T-helper 2 cell treated with Interferon-gamma antibody and Interleukin-4, amounts not matched to agents 5 μg/mL and 100 μg/mL, for 36 hours (primary cell): ENCODE measurements at regions not wholly inside any gene's neighbourhood (a gene's known extent, or its start where the extent isn't known, plus 50 kb on each side); places are given as distances from the start of the nearest gene placed in this dataset.
"Not testable (repeated sequence)": the region's sequence is repeated elsewhere in the genome, so short reads cannot be mapped to it uniquely, and the experiment has no call there.

ENCODE experiments used
- DNase-seq: peaks from one replicate; pipeline ENCODE4 v3.0.0; 2021; ENCODE audit warnings: low spot score
- H3K27ac Mint-ChIP-seq: one replicate; pipeline ENCODE4 v1.8.0; 2021; ENCODE audit warnings: mild to moderate bottlenecking, mixed read lengths
- H3K27me3 Mint-ChIP-seq: one replicate; pipeline ENCODE4 v1.8.0; 2021; ENCODE audit warnings: low read depth, mixed read lengths
- H3K36me3 Mint-ChIP-seq: one replicate; pipeline ENCODE4 v1.8.0; 2021; ENCODE audit warnings: low read depth, mixed read lengths
- H3K4me1 Mint-ChIP-seq: one replicate; pipeline ENCODE4 v1.8.0; 2021; ENCODE audit warnings: low read depth, mixed read lengths
- H3K4me3 Mint-ChIP-seq: one replicate; pipeline ENCODE4 v1.8.0; 2022; ENCODE audit warnings: mild to moderate bottlenecking, moderate library complexity, mixed read lengths
- H3K9me3 Mint-ChIP-seq: one replicate; pipeline ENCODE4 v1.8.0; 2021; ENCODE audit warnings: mixed read lengths

GRCh38 chr16:29176154-29176470, 191.3 kb downstream of the LAT start:
- H3K4me3 Mint-ChIP-seq, H3K27me3 Mint-ChIP-seq, DNase-seq, H3K27ac Mint-ChIP-seq, H3K4me1 Mint-ChIP-seq, H3K9me3 Mint-ChIP-seq: not testable (repeated sequence)
- peaks cover 15% of the 10 kb centered on the region for H3K36me3 Mint-ChIP-seq

GRCh38 chr16:29175411-29176153, 190.7 kb downstream of the LAT start:
- not testable (repeated sequence) for H3K9me3 Mint-ChIP-seq, H3K4me3 Mint-ChIP-seq, H3K27ac Mint-ChIP-seq, H3K27me3 Mint-ChIP-seq, H3K4me1 Mint-ChIP-seq, DNase-seq
- H3K36me3 Mint-ChIP-seq: peaks cover 18% of the 10 kb centered on the region

- not testable (repeated sequence) for H3K4me3 Mint-ChIP-seq, DNase-seq, H3K4me1 Mint-ChIP-seq, H3K9me3 Mint-ChIP-seq, H3K27ac Mint-ChIP-seq, H3K27me3 Mint-ChIP-seq
- H3K36me3 Mint-ChIP-seq: peaks cover 18% of the 10 kb centered on the region
Measured at GRCh38 chr16:29173371-29174305, 188.8 kb downstream of the LAT start.

- H3K27ac Mint-ChIP-seq, H3K9me3 Mint-ChIP-seq, DNase-seq, H3K4me1 Mint-ChIP-seq, H3K27me3 Mint-ChIP-seq, H3K4me3 Mint-ChIP-seq: not testable (repeated sequence)
- H3K36me3 Mint-ChIP-seq: peaks cover 18% of the 10 kb centered on the region
Measured at GRCh38 chr16:29172098-29172724, 187.4 kb downstream of the LAT start.

- H3K9me3 Mint-ChIP-seq, H3K4me1 Mint-ChIP-seq, DNase-seq, H3K4me3 Mint-ChIP-seq, H3K27me3 Mint-ChIP-seq, H3K27ac Mint-ChIP-seq: not testable (repeated sequence)
- H3K36me3 Mint-ChIP-seq: peaks cover 18% of the 10 kb centered on the region
Measured at GRCh38 chr16:29171296-29171695, 186.4 kb downstream of the LAT start.

GRCh38 chr16:29170393-29171119, 185.7 kb downstream of the LAT start:
- not testable (repeated sequence) for H3K4me3 Mint-ChIP-seq, H3K4me1 Mint-ChIP-seq, DNase-seq, H3K27ac Mint-ChIP-seq, H3K9me3 Mint-ChIP-seq, H3K27me3 Mint-ChIP-seq
- H3K36me3 Mint-ChIP-seq: peaks cover 18% of the 10 kb centered on the region

- H3K4me3 Mint-ChIP-seq, H3K4me1 Mint-ChIP-seq, H3K27ac Mint-ChIP-seq, H3K27me3 Mint-ChIP-seq, H3K9me3 Mint-ChIP-seq, DNase-seq: not testable (repeated sequence)
- H3K36me3 Mint-ChIP-seq: peaks cover 18% of the 10 kb centered on the region
Measured at GRCh38 chr16:29169295-29169994, 184.6 kb downstream of the LAT start.

- peaks cover 18% of the 10 kb centered on the region for H3K36me3 Mint-ChIP-seq
- H3K27me3 Mint-ChIP-seq, DNase-seq, H3K9me3 Mint-ChIP-seq, H3K4me1 Mint-ChIP-seq, H3K27ac Mint-ChIP-seq, H3K4me3 Mint-ChIP-seq: not testable (repeated sequence)
Measured at GRCh38 chr16:29168515-29169259, 183.8 kb downstream of the LAT start.

GRCh38 chr16:29164442-29165089, 179.7 kb downstream of the LAT start:
- not testable (repeated sequence) for H3K9me3 Mint-ChIP-seq, DNase-seq

GRCh38 chr16:29160171-29160570, 175.3 kb downstream of the LAT start:
- H3K9me3 Mint-ChIP-seq, DNase-seq, H3K36me3 Mint-ChIP-seq, H3K27me3 Mint-ChIP-seq, H3K4me3 Mint-ChIP-seq, H3K4me1 Mint-ChIP-seq: not testable (repeated sequence)
- H3K27ac Mint-ChIP-seq: peak overlapping the region; percentile 45

More at GRCh38 chr16:29164442-29165089, 179.7 kb downstream of the LAT start:
- not testable (repeated sequence) for H3K4me1 Mint-ChIP-seq, H3K4me3 Mint-ChIP-seq, H3K36me3 Mint-ChIP-seq, H3K27me3 Mint-ChIP-seq, H3K27ac Mint-ChIP-seq

- not testable (repeated sequence) for H3K27ac Mint-ChIP-seq, H3K4me3 Mint-ChIP-seq, H3K27me3 Mint-ChIP-seq, H3K9me3 Mint-ChIP-seq, DNase-seq
- Mint-ChIP-seq H3K36me3 (peaks cover 10% of the 10 kb centered on the region), H3K4me1 (peaks cover 12% of the 10 kb centered on the region)
Measured at GRCh38 chr16:29159603-29160002, 174.8 kb downstream of the LAT start.

- Mint-ChIP-seq H3K36me3 (peaks cover 10% of the 10 kb centered on the region), H3K4me3 (no peak overlapping the region), H3K4me1 (peaks cover 14% of the 10 kb centered on the region), H3K9me3 (no peaks in the 10 kb centered on the region), H3K27me3 (no peaks in the 10 kb centered on the region), H3K27ac (no peak overlapping the region)
- DNase-seq: no peak
Measured at GRCh38 chr16:29158785-29159184, 173.9 kb downstream of the LAT start.
